Stimulated activated CD8-positive, alpha-beta memory T cell treated with anti-CD3 and anti-CD28 coated beads, Interleukin-15, amount 100 ng/mL, for 48 hours (primary cell): ENCODE measurements at regions not wholly inside any gene's neighbourhood (a gene's known extent, or its start where the extent isn't known, plus 50 kb on each side); places are given as distances from the start of the nearest gene placed in this dataset.
"Not testable (repeated sequence)": the region's sequence is repeated elsewhere in the genome, so short reads cannot be mapped to it uniquely, and the experiment has no call there.

ENCODE experiments used
- DNase-seq, 2 donors: peaks; one replicate each; pipeline ENCODE4 v3.0.0-alpha.2; 2020; ENCODE audit warnings: low read depth in 2 of 2

DNA sequence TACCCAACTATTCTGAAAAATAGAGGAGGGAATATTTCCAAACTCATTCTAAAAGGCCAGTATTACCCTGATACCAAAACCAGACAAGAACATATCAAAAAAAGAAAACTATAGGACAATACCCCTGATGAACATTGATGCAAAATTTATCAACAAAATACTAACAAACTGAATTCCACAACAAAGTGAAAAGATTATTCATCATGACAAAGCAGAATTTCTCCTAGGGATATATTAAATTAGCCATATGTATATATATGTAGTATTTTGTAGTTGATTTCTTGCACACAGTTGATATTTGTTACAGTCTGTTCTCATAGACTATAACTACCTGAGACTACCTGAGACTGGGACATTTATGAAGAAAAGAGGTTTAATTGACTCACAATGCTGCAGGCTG lies 495.0 kb upstream of the SPRY2 start:
- DNase-seq = no peak

DNA sequence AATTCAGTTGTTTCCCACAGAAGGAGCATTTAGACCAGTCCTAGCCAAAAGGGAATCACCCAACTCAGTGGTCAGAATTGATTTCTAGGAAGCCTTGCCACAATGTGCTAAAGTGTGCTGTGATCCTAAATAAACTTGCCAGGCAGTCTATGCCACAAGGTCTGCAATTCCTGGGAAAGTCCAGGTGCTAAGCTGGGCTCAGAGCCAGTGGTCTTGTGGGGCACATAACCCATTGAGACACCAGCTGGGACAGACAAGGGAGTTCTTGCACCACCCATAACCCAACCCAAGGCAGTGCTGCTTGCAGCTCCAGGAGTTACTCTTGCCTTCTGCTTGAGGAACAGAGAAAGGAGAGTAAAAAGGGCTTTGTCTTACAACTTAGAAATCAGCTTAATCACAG lies 489.5 kb upstream of the SPRY2 start:
- DNase-seq = no peak

GRCh38 chr13:80828759-80829158 lies 487.8 kb upstream of the SPRY2 start:
- no peak for DNase-seq

DNA sequence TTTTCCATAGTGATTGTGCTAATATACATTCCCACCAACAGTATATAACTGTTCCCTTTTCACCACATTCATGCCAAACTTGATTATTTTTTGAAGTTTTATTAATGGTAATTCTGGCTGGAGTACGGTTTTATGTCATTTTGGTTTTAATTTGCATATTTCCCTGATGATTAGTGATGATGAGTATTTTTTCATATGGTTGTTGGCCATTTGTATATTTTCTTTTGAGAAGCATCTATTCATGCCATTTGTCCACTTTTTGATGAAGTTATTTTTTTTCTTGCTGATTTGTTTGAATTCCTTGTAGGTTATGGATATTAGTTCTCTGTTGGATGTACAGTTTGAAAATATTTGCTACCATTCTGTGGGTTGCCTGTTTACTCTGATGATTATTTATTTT lies 484.4 kb upstream of the SPRY2 start:
- no peak for DNase-seq

- no peak for DNase-seq
Observed at GRCh38 chr13:80824229-80824628, 483.3 kb upstream of the SPRY2 start.

GRCh38 chr13:80823472-80823871 lies 482.5 kb upstream of the SPRY2 start:
- DNase-seq = no peak

GRCh38 chr13:80821466-80821865 lies 480.5 kb upstream of the SPRY2 start:
- DNase-seq = no peak

GRCh38 chr13:80817979-80818378 lies 477.1 kb upstream of the SPRY2 start:
- DNase-seq = no peak

DNA sequence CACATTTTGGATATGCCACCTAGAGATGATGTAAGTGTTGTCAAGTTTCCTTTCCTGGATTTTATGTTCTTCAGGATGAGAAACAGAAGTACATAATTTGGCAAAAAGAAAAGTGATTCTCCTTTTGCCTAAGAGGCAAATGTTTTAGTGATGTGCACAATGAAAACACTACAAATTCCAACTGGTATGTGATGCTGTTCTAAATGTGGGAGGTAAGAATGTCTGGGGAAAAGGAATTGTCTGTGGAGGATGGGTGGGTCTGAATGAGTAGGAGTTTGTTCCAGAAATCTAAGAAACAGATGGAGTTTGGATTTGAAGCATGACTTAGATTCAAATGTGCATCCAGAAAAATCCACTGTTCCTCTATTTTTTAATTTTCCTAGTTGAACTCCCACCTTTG lies 473.6 kb upstream of the SPRY2 start:
- DNase-seq = no peak

GRCh38 chr13:80810294-80810693 lies 469.4 kb upstream of the SPRY2 start:
- DNase-seq = not testable (repeated sequence)

- no peak for DNase-seq
Observed at GRCh38 chr13:80802946-80803345, 462.0 kb upstream of the SPRY2 start.

DNA sequence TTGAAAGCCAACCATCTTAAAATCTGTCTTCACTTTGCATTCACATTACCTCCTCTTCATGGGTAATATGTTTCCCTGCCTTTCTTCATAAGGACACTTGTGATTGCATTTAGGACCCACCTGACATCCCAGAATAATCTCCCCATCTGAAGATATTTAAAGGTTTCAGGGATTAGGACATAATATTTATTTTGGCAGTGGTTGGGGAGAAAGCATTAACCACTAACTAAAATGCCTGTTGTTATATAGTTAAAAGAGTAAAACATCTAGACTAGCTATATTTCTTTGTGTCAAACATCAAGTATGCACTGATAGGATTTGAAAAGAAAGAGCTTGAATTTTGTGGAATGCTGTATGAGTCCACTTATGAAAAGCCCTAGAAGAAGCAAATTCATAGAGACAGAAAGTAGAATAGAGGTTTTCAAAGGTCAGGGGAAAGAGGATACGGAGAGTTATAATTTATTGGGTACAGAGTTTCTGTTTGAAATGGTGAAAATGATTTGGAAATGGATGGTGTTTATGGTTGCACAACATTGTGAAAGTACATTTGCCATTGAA lies 457.7 kb upstream of the SPRY2 start:
- DNase-seq = no peak

GRCh38 chr13:80787604-80788003 lies 446.7 kb upstream of the SPRY2 start:
- DNase-seq = no peak

DNA sequence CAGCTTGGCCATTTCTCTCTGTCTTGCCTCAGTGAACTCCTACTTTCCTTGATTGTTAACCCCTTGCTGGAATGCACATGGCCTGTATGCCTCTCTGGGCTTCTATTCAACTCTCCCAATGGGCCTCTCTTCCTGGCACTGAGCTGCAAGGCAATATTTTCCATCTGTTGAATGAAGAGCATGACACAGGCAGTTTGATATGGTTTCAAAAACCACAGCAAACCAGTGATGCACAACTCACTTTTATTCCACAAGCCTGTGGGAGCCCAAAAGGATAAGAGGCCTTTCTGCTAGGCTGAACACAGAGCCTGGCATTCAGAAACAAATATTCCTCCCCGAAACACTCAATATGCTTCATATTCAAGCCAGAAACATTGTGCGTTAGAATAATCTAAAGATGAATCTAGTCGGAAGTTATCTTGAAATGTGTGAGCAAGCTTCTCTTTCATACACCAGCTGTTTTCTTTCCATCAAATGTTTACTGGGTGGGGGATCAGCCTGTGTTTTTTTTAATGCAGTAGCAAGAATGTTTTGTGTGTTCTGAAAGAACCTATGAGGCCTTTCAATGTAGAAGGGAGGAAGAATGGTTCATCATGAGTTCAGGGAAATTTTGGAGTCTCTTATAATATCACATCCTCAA lies 443.1 kb upstream of the SPRY2 start:
- DNase-seq = no peak

GRCh38 chr13:80782441-80782840 lies 441.5 kb upstream of the SPRY2 start:
- DNase-seq = no peak

GRCh38 chr13:80778297-80778696 lies 437.4 kb upstream of the SPRY2 start:
- DNase-seq = no peak

DNA sequence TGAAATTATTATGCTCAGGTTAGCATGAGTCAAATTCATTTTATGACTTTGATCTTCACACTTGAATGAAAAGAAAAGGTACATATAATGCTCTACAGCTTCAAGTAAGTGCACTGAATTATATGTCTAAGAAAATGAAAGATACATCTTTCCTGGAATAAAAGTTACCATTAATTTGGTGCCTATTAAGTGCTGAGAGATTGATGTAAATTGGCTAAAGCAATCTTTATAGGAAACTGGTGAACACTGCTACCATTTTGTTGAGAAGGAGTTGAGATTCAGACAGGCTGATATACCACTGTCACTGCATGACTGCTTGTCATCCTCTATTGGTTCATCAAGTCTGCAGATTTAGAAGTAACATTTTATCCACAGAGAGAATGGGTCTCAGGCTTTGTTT lies 416.8 kb upstream of the SPRY2 start:
- no peak for DNase-seq

- no peak for DNase-seq
Observed at GRCh38 chr13:80755910-80756309, 415.0 kb upstream of the SPRY2 start.

GRCh38 chr13:80754441-80754840 lies 413.5 kb upstream of the SPRY2 start:
- no peak for DNase-seq

DNA sequence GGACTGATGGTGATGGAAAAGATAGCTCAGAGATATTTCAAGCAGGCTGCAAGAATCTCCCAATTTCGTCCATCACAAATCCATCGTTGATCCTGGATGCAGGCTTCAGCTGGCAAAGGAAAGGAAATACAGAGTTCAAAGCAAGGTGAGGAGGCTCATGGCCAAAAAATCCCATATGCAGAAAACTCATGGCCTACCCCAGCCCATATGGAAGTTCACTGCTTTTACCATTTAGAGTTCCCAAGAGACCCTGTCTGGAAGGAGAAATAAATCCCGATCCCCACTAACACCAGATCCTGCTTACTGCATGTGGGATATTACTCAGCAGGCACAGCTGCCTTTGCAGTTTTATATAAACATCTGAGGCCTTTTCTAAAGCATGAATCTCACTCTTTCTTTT lies 412.9 kb upstream of the SPRY2 start:
- DNase-seq = no peak

- DNase-seq = no peak
Observed at GRCh38 chr13:80751854-80752253, 410.9 kb upstream of the SPRY2 start.

DNA sequence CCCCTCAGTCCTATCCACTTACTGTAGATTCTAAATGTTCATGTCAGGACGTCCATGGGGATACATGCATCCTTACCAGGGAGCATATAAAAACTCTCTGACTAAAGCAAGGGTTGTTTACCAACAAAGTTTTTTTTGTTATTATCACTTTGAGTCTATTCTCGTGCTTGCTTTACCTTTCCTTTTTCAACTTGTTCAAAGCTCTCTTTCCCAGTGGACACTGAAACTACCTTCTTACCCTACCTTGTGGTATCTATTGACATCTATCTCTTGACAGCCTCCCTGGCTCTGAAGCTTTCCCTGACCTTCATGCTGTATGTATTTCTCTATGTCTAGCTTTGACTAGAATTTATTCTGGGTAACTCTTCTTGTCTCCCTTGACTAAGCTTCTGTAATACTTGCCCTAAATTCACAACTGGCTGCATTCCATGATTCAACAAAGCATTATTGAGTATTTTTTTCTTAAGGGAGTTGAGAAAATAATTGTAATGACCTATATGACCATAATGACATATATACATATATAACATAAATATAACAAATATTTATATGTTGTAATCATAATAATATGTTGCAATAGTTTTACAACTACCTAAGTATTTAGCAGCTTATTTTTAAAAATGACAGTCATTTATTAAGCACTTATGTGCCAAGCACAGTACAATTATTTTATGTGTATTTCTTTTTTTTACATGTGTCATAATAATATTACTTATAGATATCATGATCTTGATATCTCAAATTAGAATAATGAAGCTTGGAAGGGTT lies 403.4 kb upstream of the SPRY2 start:
- DNase-seq = no peak

GRCh38 chr13:80742033-80742432 lies 401.1 kb upstream of the SPRY2 start:
- no peak for DNase-seq
